C4-2B (cell line): ENCODE measurements at regions not wholly inside any gene's neighbourhood (a gene's known extent, or its start where the extent isn't known, plus 50 kb on each side); places are given as distances from the start of the nearest gene placed in this dataset.

Experiments
- H3K27ac ChIP-seq: fragments of 450-650 bp; 2 replicates; pipeline ENCODE4 v1.5.1; 2017
- ZFX ChIP-seq: fragments of 450-650 bp; IDR thresholded peaks from 2 replicates; pipeline ENCODE4 v1.6.1; 2017
- TF ChIP-seq, protein P1 (sequence below): fragments of 450-650 bp; conservative IDR thresholded peaks from 2 replicates; pipeline ENCODE4 v1.5.1; 2017; ENCODE audit warnings: mild to moderate bottlenecking

DNA sequence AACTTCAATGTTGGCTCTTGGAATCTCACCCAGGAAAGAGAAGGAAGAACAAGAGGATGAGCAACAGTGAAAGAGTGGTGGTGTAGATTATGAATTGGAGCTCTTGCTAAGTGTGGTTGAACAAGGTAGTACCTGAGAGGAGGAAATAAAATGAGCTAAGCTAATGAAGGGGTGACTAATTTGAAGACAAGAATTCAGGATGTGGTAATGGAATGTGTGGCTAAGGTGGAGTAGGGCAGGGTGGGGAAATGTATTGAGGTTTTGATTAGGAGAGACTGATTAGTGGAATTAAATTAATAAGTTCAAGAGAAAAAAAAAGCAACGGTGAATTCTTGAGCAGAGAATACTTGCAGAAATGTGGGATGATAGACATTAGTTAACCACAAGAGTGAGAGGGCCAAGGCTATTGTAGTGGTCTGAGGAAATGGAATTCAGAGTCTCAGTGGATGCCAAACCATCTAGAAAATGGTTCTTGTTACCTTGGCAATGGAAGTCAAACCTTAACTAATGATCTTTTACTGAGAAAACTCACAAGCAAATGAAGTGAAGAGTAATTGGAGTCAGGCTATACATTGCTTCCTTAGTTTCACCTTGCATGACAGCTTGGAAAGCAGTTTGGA lies 648.3 kb upstream of the ZNF608 start:
- TF ChIP-seq, protein P1, sequence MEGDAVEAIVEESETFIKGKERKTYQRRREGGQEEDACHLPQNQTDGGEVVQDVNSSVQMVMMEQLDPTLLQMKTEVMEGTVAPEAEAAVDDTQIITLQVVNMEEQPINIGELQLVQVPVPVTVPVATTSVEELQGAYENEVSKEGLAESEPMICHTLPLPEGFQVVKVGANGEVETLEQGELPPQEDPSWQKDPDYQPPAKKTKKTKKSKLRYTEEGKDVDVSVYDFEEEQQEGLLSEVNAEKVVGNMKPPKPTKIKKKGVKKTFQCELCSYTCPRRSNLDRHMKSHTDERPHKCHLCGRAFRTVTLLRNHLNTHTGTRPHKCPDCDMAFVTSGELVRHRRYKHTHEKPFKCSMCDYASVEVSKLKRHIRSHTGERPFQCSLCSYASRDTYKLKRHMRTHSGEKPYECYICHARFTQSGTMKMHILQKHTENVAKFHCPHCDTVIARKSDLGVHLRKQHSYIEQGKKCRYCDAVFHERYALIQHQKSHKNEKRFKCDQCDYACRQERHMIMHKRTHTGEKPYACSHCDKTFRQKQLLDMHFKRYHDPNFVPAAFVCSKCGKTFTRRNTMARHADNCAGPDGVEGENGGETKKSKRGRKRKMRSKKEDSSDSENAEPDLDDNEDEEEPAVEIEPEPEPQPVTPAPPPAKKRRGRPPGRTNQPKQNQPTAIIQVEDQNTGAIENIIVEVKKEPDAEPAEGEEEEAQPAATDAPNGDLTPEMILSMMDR = no peak
- no peak for TF ChIP-seq ZFX
- H3K27ac ChIP-seq = no peak overlapping the region

GRCh38 chr5:125396462-125396861 lies 650.0 kb upstream of the ZNF608 start:
- TF ChIP-seq, protein P1 = no peak
- no peak for TF ChIP-seq ZFX
- no peak overlapping the region for H3K27ac ChIP-seq

DNA sequence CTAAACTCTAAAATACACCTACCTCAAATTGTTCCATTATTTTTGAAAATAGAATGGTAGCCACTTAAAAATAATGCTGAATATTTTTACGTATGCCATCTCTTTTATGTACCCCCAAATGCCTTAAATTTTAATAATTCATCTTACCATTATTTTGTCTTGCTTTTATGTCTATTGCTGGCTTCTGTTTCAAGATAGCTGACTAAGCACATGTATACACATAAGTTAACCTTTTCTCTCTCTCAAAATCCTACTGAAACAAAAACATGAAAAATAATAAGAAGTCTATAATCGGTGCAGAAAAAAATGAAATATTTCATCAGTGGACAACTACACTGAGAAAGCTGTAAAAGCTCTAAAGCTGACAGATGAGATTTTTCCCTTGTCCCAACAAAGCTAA lies 652.0 kb upstream of the ZNF608 start:
- no peak for TF ChIP-seq ZFX
- TF ChIP-seq, protein P1 = no peak
- no peak overlapping the region for H3K27ac ChIP-seq

DNA sequence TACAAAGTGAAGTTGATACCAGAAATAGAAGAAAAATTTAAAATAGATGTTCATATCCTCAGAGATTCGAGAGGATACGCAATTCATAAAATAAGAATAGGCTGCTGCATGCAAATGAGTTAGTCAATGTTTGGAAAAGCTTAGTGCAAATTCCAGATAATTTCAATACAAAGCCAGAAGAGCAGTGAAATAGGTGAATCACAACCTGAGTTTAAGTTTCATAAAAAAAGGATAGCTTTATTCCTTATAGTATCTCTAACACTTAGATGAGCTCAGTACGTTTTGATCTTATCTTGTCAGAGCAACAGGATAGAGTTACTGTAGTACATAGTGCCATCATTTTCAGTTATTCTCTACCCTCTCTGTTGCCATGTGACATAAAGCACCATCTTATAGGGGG lies 653.4 kb upstream of the ZNF608 start:
- TF ChIP-seq, protein P1 = no peak
- no peak for TF ChIP-seq ZFX
- no peak overlapping the region for H3K27ac ChIP-seq

GRCh38 chr5:125401724-125402622 lies 655.5 kb upstream of the ZNF608 start:
- no peak for TF ChIP-seq ZFX
- TF ChIP-seq, protein P1 = no peak
- no peak overlapping the region for H3K27ac ChIP-seq

GRCh38 chr5:125402787-125403186 lies 656.3 kb upstream of the ZNF608 start:
- TF ChIP-seq, protein P1 = no peak
- TF ChIP-seq ZFX = no peak
- H3K27ac ChIP-seq = no peak overlapping the region

DNA sequence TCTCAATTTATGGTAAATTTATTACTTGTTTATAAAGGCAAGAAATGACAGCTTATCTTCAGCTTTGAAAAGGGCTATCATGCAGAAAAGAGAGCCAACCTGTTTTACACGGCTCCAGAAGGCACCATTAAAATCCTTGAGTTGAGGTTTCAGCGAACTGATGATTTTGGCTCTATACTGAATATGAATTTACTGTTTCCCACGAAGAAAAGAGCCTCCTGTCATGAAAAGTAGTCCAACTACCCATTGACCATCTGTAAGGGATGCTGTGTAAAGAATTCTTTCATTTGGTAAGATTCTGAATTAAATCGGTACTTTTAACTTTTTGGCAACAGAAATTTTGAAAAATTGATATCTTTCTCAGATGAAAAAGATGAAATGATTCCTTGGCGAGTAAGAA lies 657.6 kb upstream of the ZNF608 start:
- no peak overlapping the region for H3K27ac ChIP-seq
- TF ChIP-seq ZFX = no peak
- TF ChIP-seq, protein P1 = no peak
